SK-N-SH (cell line): ENCODE measurements at regions not wholly inside any gene's neighbourhood (a gene's known extent, or its start where the extent isn't known, plus 50 kb on each side); places are given as distances from the start of the nearest gene placed in this dataset.

Source experiments
- POLR2AphosphoS5 ChIP-seq: IDR thresholded peaks from 2 replicates; pipeline ENCODE4 v1.6.1; 2012; ENCODE audit warnings: low read depth, low read length
- TAF1 ChIP-seq: IDR thresholded peaks from 2 replicates; pipeline ENCODE4 v1.6.1; 2012; ENCODE audit warnings: low read depth, mild to moderate bottlenecking, low read length, moderate library complexity, borderline replicate concordance

GRCh38 chr11:11171285-11171684, 181.8 kb downstream of the CSNK2A3 start:
- no peak for TF ChIP-seq TAF1
- no peak for TF ChIP-seq POLR2AphosphoS5
